GM18505 (cell line): ENCODE measurements at regions not wholly inside any gene's neighbourhood (a gene's known extent, or its start where the extent isn't known, plus 50 kb on each side); places are given as distances from the start of the nearest gene placed in this dataset.
A peak's percentile ranks its signal among the peaks of the same experiment; 100 is the strongest.

Source experiments
- ATAC-seq: cut with Tn5 transposase; IDR thresholded peaks from one replicate; pipeline ENCODE4 v1.9.1; 2021; ENCODE audit not compliant: unreplicated experiment
- POLR2A ChIP-seq: IDR thresholded peaks from 4 replicates; pipeline ENCODE4 v1.6.1; 2011; ENCODE audit warnings: borderline replicate concordance; ENCODE audit not compliant: insufficient read depth, insufficient read length; ENCODE audit errors: extremely low read depth

- no peak for TF ChIP-seq POLR2A
- no peak for ATAC-seq
Observed at GRCh38 chr10:58951087-58951486, 225.4 kb upstream of the PHYHIPL start.

- no peak for TF ChIP-seq POLR2A
- no peak for ATAC-seq
Observed at GRCh38 chr10:58951746-58952145, 224.7 kb upstream of the PHYHIPL start.

- TF ChIP-seq POLR2A, result no peak
- no peak for ATAC-seq
Observed at GRCh38 chr10:58952162-58952601, 224.3 kb upstream of the PHYHIPL start.

GRCh38 chr10:58952747-58953466, 223.5 kb upstream of the PHYHIPL start:
- ATAC-seq, result peak; percentile 71
- TF ChIP-seq POLR2A, result no peak

GRCh38 chr10:58954178-58954577, 222.3 kb upstream of the PHYHIPL start:
- no peak for TF ChIP-seq POLR2A
- no peak for ATAC-seq

GRCh38 chr10:58955615-58956014, 220.8 kb upstream of the PHYHIPL start:
- TF ChIP-seq POLR2A, result no peak
- ATAC-seq, result no peak

- no peak for ATAC-seq
Observed at GRCh38 chr10:58956926-58957325, 219.5 kb upstream of the PHYHIPL start.

GRCh38 chr10:58957517-58957916, 218.9 kb upstream of the PHYHIPL start:
- no peak for TF ChIP-seq POLR2A
- ATAC-seq, result no peak

More at GRCh38 chr10:58956926-58957325, 219.5 kb upstream of the PHYHIPL start:
- no peak for TF ChIP-seq POLR2A

GRCh38 chr10:58963101-58963534, 213.3 kb upstream of the PHYHIPL start:
- ATAC-seq, result no peak
- no peak for TF ChIP-seq POLR2A

- no peak for TF ChIP-seq POLR2A
- ATAC-seq, result no peak
Observed at GRCh38 chr10:58963723-58964124, 212.7 kb upstream of the PHYHIPL start.

- TF ChIP-seq POLR2A, result no peak
- ATAC-seq, result no peak
Observed at GRCh38 chr10:58965855-58966254, 210.6 kb upstream of the PHYHIPL start.

GRCh38 chr10:58967551-58968388, 208.7 kb upstream of the PHYHIPL start:
- TF ChIP-seq POLR2A, result no peak
- no peak for ATAC-seq

- no peak for ATAC-seq
- no peak for TF ChIP-seq POLR2A
Observed at GRCh38 chr10:58968389-58968755, 208.1 kb upstream of the PHYHIPL start.

GRCh38 chr10:58969576-58969975, 206.9 kb upstream of the PHYHIPL start:
- TF ChIP-seq POLR2A, result no peak
- no peak for ATAC-seq

- no peak for TF ChIP-seq POLR2A
- ATAC-seq, result no peak
Observed at GRCh38 chr10:58970160-58970915, 206.1 kb upstream of the PHYHIPL start.
